SHP77 (cell line): ENCODE measurements at regions not wholly inside any gene's neighbourhood (a gene's known extent, or its start where the extent isn't known, plus 50 kb on each side); places are given as distances from the start of the nearest gene placed in this dataset.

Experiments used
- DNase-seq, 2 experiments: peaks; one replicate each; lab custom pipeline; 2025; lab: John Stamatoyannopoulos, UW

- no peak for DNase-seq
Observed at GRCh38 chr20:17787816-17788215, 88.0 kb downstream of the BANF2 start.

GRCh38 chr20:17786221-17786718 lies 86.5 kb downstream of the BANF2 start:
- DNase-seq = no peak
